ENCODE measurements at regions not wholly inside any gene's neighbourhood (a gene's known extent, or its start where the extent isn't known, plus 50 kb on each side); places are given as distances from the start of the nearest gene placed in this dataset.

GRCh38 chr9:547314-547713 lies 294.2 kb upstream of the DMRT1 start:
- TF ChIP-seq CTCF (IDR thresholded peaks at IDR 0.05): no peak
- Histone ChIP-seq H3K27me3 (replicated peaks; ENCODE audit: insufficient read depth) (no peaks in the 10 kb centered on the region), H3K4me3 (peak overlapping the region; percentile 32), H3K27ac (peak overlapping the region in 1 of 2 donors; percentile 20), H3K36me3 (no peaks in the 10 kb centered on the region), H3K4me1 (ENCODE audit: control insufficient read depth in 1 of 2, low read depth in 2 of 2) (peaks cover 0 to 37% of the 10 kb centered on the region in 2 donors), H3K9me3 (no peaks in the 10 kb centered on the region)
- no peak for DNase-seq (ENCODE audit: low spot score)
- no peak for ATAC-seq (ENCODE audit: insufficient number of reproducible peaks, low FRiP score, low read depth)

- no peak overlapping the region for H3K27ac ChIP-seq
- peaks cover 0 to 44% of the 10 kb centered on the region in 2 donors for H3K4me1 ChIP-seq (ENCODE audit: control insufficient read depth in 1 of 2, low read depth in 2 of 2)
- H3K4me3 ChIP-seq: no peak overlapping the region
- no peak for TF ChIP-seq CTCF (IDR thresholded peaks at IDR 0.05)
- H3K36me3 ChIP-seq: no peaks in the 10 kb centered on the region
- no peak for DNase-seq (ENCODE audit: low spot score)
- ATAC-seq (ENCODE audit: insufficient number of reproducible peaks, low FRiP score, low read depth): no peak
- H3K9me3 ChIP-seq: no peaks in the 10 kb centered on the region
- no peaks in the 10 kb centered on the region for H3K27me3 ChIP-seq (replicated peaks; ENCODE audit: insufficient read depth)
Observed at GRCh38 chr9:549455-549997, 292.0 kb upstream of the DMRT1 start.

DNA sequence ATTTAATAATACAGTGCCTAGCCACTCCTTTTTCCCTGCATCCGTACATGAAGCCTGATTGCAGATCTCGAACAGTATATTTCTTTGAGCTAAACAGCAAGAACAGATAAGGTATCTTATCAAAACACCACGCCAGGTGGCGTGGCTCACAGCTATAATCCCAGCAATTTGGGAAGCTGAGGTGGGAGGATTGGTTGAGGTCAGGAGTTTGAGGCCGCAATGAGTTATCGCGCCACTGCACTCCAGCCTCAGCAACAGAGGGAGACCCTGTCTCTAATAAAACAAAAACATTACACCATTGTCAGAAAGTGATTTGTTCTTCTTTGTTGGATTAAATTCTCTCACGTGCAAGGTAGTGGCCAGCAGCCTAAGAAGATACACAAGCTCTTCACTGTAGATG lies 291.2 kb upstream of the DMRT1 start:
- no peaks in the 10 kb centered on the region for H3K36me3 ChIP-seq
- no peak for TF ChIP-seq CTCF (IDR thresholded peaks at IDR 0.05)
- no peak overlapping the region for H3K27ac ChIP-seq
- H3K27me3 ChIP-seq (replicated peaks; ENCODE audit: insufficient read depth): no peaks in the 10 kb centered on the region
- no peaks in the 10 kb centered on the region for H3K9me3 ChIP-seq
- DNase-seq (ENCODE audit: low spot score) (no peak), ATAC-seq (ENCODE audit: insufficient number of reproducible peaks, low FRiP score, low read depth) (no peak)
- peaks cover 0 to 38% of the 10 kb centered on the region in 2 donors for H3K4me1 ChIP-seq (ENCODE audit: control insufficient read depth in 1 of 2, low read depth in 2 of 2)
- H3K4me3 ChIP-seq: no peak overlapping the region

DNA sequence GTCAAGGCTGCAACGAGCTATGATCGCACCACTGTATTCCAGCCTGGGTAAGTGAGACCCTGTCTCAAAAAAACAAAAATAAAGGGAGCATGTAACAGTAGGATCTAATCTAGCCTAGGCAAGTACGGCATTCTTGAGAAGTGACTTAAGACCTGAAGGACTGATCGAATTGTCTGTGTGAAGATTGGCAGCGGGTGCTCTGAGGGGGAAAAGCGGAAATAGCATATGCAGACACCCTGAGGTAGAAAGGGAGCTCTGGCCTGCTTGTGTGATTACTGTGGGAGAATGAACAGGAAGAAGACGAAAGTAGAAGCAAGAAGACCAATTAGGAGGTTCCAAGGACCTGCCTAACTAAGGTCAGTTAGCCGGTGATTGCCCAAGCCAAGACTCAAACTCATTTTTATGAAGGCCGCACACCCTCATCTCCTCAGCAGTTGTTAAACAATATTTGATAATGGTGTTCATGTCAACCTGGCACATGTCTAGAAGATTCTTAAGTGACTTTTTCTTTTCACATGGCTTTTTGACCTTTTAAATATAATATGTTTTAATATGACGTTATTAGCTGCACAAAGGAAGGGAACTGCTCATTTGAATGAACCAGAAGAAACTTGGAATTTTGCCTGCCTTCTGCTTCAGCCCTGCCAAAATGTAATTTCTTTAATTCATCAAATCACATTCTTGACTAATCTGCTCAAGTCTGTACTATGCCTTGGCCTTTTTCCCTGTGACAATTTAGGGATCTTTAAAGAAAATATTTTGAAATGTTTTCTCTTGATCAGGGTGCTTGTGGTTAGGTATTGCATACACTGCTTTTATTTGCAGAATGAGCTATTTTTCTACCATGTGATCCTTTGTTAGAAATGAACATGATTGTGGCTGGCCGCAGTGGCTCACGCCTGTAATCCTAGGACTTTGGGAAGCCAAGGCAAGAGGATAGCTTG lies 289.2 kb upstream of the DMRT1 start:
- H3K9me3 ChIP-seq: no peaks in the 10 kb centered on the region
- no peaks in the 10 kb centered on the region for H3K36me3 ChIP-seq
- H3K27ac ChIP-seq: no peak overlapping the region
- ATAC-seq (ENCODE audit: insufficient number of reproducible peaks, low FRiP score, low read depth) (no peak), DNase-seq (ENCODE audit: low spot score) (no peak)
- no peak overlapping the region for H3K4me3 ChIP-seq
- peaks cover 0 to 24% of the 10 kb centered on the region in 2 donors for H3K4me1 ChIP-seq (ENCODE audit: control insufficient read depth in 1 of 2, low read depth in 2 of 2)
- H3K27me3 ChIP-seq (replicated peaks; ENCODE audit: insufficient read depth): no peaks in the 10 kb centered on the region
- TF ChIP-seq CTCF (IDR thresholded peaks at IDR 0.05): no peak

- Histone ChIP-seq H3K27me3 (replicated peaks; ENCODE audit: insufficient read depth) (no peaks in the 10 kb centered on the region), H3K27ac (no peak overlapping the region), H3K36me3 (no peaks in the 10 kb centered on the region), H3K9me3 (no peaks in the 10 kb centered on the region), H3K4me3 (no peak overlapping the region), H3K4me1 (ENCODE audit: control insufficient read depth in 1 of 2, low read depth in 2 of 2) (peaks cover 0 to 16% of the 10 kb centered on the region in 2 donors)
- DNase-seq (ENCODE audit: low spot score) (no peak), ATAC-seq (ENCODE audit: insufficient number of reproducible peaks, low FRiP score, low read depth) (no peak)
- no peak for TF ChIP-seq CTCF (IDR thresholded peaks at IDR 0.05)
Observed at GRCh38 chr9:555493-555892, 286.0 kb upstream of the DMRT1 start.

All from thoracic aorta (tissue), 2 donors.